ENCODE measurements at regions not wholly inside any gene's neighbourhood (a gene's known extent, or its start where the extent isn't known, plus 50 kb on each side); places are given as distances from the start of the nearest gene placed in this dataset.

DNA sequence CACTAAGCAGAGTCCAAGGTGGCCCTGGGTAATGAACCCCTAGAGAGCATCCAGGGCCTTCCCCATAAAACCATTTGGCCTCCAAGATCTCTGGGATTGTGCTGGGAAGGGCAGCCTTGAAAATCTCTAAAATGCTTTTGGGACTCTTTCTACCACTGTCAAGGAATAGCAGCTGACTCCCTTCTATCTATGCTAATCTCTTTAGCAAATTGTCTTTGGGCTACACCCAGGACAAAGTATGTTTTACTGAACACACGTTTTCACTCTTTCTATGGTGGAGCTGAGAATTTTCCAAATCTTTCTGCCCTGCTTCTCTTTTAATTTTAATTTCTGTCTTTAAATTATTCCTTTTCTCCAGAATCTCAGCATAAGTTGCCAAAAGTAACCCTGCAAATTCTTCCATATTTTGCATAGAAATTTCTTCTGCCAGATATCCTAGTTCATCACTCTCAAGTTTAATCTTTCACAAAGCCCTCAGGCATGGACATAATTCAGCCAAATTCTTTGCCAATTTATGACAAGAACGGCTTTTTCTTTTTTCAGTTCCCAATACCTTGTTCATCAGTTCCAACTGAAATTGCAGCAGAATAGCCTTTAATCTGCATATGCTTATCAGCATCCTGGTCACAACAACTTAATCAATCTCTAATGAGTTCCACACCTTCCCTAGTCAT, 687.0 kb upstream of the ADGRL4 start:
- DNase-seq, result no peak

- no peak for DNase-seq
Measured at GRCh38 chr1:79692519-79692918, 686.0 kb upstream of the ADGRL4 start.

DNA sequence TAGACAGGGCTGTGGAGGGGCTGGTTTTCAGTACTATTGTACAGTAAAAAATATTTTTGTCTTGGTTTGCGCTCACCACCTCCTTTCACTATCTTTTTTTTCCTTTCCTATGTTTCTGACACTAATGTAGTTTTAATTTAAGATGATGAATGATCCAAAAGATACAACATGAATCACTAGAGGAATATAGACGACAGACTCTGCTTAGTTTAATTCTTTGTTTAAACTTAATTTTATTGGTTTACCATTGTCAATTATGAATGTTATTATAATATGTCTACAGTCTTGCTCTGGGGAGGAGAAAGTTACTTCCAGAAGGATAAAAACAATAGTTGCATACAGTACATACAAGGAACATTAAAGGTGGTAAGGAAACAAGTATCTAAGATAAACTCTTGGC, 682.4 kb upstream of the ADGRL4 start:
- no peak for DNase-seq

DNA sequence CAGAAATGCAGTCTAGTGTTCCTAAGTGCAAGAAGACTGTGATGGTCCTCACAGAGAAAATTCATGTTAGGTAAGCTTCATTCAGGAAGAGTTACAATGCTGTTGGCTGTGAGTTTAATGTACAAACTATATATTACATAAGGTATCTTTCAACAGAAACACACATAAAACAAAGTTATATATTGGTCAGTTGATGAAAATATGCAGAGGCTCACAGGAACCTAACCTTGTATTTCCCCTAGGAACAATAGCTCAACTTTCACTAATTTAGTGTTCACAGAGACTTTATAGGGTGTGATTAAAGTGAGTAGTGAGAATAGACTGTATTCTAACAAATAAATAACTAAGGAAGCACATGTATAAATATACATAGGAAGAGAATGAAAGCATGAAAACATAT, 676.9 kb upstream of the ADGRL4 start:
- DNase-seq, result no peak

- no peak for DNase-seq
Measured at GRCh38 chr1:79682478-79682877, 675.9 kb upstream of the ADGRL4 start.

DNA sequence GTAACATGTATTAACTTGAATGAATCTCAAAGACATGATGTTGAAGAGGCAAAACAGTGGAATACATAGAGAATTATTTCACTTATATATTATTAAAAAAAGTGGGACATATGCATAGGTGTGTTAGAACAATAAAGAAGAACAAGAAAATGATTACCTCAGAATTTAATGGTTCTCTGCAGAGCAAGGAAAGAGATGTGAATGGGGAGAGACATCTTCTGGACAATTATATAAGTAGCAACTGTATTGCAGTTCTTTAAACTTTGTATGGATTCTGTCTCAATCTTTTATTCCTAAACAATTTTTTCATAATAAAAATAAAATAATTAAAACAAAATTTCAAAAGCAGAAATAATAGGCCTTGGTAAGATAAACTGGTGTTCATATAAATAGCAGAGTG, 674.9 kb upstream of the ADGRL4 start:
- no peak for DNase-seq

- DNase-seq, result no peak
Measured at GRCh38 chr1:79679916-79680315, 673.4 kb upstream of the ADGRL4 start.

DNA sequence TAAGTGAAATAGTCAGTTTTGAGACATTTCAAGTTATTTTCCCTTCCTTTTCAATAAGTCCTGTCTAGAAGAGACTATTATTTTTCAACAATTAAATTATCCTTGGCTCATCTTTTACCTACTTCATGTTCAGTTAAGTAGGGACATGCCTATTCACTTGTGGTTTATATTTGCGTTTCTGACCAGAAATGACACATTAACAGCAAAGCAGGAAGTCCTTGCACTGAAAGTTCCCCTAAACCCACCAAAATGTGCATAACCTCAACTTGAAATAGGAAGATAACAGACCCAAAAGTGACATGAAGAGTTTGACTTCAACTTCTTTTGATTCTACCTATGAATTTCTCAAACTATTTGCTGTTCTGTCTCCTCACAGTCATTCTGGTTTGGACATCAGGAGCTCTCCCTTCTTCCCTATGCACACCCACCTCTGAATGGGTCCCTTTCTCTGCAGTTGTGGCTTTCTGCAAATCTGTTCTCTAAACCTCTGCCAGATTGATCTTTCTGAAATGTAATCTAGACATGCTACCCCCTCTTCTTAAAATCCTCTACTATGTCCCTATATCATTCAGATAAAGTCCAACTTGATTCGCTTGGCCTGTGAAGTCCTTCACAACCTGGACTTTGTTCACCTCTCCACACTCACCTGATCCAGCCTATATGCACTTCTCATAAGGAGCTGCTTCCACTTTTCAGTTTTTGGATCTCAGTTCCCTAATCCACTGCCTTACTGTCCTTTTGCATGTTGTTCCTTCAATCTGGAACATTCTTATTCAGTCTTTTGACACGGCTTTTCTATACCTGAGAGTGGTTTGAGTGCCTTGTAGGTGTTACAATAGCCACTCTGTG, 661.5 kb upstream of the ADGRL4 start:
- DNase-seq, result no peak

GRCh38 chr1:79667166-79667565, 660.6 kb upstream of the ADGRL4 start:
- no peak for DNase-seq

DNA sequence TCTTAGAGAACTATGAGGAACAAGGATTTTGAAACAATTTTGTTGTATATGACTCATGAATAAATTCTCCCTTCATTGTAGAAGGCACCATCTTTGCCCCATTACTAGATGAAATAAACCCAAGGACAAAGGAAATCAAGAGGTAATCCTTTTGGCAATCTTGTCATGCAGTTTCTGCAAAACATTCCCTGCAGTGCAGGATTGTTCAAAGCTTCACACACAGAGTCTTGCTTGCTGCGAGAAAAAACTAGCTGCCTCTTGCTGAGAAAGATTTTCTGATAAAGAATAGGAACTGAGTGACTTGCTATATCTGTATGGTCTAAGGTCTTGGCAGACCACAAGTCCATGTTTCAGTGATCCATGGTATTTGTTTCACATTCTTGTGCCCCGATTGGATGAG, 657.4 kb upstream of the ADGRL4 start:
- DNase-seq, result no peak

DNA sequence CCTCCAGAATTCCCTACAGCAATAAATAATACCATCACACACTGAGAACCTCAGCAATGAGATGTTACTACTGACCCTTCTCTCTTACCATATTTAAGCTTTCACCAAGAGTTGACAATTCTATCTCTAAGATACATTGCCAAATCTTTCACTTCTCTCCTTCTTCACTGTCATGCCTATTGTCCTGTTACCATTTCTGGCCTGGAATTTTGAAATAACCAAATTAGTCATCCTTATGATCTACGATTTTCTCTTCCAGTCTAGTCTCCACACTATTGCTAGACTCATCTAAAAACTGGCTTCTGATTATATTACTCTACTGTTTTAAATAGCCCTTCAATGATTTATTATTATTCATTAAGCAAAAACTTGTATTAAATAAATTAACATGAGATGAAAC, 656.1 kb upstream of the ADGRL4 start:
- no peak for DNase-seq

DNA sequence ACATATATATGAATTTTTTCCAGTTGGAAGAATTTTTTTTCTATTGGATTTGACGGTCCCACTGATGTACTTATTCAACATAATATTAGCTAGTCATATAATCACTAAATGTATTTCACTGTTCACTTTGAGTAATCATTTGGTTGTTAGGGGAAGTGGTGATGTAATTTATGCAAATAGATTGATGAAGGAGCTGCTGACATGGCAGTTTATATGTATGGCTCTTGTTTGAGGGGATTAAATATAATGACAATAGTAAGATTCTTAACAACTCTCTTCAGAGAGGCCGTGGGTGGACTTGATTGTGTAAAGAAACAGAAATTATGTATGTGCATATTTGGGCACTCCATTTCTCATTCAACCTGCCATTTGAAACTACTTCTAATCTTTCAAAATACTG, 653.6 kb upstream of the ADGRL4 start:
- DNase-seq, result no peak

DNA sequence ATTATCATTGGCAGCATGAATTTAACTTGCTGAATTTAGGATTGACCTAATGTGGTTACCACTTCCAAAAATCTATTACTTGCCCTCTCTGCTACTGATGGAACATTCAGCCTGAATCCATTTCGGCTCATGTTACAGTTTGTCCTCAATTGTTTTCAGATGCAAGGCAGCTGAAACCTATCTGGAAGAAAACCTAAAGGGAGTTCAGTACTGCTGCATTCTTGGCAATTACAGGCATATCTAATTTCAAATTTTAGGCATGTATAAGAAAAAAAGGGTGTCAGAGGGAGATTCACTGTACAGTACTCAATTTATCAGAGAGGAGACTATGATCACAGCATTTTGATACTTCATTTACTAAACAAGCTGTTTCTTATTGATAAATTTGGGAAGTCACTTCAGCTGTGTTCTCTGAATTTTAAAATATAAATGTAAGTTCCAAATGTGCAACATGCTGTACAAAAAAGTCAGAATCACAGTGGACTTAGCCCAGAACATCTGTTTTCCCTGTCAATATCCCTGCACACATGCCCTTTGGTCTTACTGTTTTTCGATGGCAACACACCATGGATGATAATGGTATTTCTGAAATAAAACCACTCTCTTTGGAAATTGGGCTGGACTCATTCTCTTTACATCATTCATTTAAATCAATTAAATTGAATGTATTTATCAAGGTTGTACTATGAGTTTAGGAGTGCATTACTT, 651.6 kb upstream of the ADGRL4 start:
- DNase-seq, result no peak

DNA sequence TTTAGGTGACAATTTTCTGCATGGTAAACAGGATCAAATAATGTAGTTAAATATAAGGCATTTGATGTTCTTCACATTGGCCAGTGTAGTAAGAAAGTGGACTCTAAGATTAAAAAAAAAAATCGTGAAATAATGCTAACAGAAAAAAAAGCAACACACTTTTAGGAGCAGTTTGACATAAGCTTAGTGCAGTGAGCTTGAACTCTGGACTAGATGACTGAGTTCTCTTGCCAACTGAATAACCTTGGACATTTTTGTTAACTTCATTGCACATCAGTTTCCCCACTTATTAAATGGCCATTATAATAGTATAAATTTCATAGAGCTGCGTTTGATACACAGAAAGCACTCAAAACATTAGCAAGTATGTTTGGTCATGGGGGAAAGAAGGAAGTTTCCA, 649.3 kb upstream of the ADGRL4 start:
- DNase-seq, result no peak

GRCh38 chr1:79652426-79652825, 645.9 kb upstream of the ADGRL4 start:
- DNase-seq, result no peak

DNA sequence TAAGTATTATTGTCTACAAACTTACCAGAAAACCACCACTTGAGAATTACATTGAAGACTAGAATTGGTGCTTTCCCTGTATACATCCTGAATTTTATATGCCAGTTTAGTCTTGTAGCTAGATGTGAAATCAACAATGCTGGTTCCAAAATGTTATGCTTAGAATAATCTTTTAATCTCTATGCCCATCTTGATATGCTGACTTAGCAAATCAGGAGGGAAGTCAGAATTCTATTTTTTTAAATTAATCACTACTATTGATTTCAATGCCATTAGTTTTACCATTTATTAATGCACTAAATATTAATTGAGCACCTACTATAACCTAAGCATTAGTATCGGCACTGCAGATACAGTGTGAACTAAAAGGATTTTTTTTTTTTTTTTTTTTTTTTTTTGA, 641.6 kb upstream of the ADGRL4 start:
- DNase-seq, result no peak

- DNase-seq, result no peak
Measured at GRCh38 chr1:79646880-79647279, 640.4 kb upstream of the ADGRL4 start.

GRCh38 chr1:79638382-79638781, 631.9 kb upstream of the ADGRL4 start:
- DNase-seq, result no peak

DNA sequence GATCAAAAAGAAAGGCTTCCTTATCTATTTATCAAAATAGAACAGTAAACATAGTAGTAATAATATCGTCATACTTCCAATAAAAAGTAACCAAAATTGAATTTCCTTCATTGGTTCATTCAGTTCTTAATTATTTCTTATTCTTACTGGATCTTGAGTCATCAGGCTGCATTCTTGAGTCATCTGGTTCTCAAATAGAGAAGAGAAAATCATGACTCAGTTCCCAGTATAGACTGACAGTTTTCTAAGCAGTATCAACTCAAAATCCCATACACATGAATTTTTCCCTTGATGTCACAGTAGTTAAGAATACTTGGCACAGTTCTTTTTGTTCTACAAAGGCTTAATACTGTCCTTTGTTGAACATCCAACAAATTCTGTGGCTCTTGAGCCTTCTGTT, 626.9 kb upstream of the ADGRL4 start:
- no peak for DNase-seq

DNA sequence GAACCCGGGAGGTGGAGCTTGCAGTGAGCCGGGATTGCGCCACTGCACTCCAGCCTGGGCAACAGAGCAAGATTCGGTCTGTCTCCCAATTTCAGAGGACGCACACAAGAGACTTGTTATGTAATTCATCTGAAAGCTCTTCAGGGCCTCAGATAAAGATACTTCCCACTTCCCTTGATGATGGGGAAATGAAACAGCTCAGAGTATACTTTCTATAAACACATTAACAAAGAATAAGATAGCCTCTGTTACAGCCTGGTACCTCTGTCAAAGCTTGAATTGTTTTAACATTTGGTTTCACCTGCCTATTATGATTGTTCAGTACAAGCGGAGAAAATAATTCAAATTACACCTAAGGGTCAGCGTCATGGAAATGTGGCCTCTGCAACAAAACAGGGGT, 622.9 kb upstream of the ADGRL4 start:
- DNase-seq, result no peak

DNA sequence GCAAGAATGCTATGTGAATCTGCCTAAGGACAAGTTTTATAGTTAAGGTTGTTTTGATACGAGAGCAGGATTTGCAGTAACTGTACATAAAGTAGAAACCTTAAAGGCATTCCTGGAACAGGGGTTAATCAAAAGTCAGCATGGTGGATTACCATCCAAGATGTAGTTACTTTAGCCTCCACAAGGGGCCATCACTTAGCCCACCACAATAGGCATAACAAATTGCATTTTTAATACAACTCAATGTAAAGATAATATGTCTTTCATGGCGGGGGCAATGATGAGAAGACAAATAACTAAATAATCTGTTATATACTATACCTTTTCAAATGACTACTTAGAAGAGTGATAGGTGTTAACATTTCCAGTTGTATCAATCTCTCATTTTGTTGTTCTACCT, 611.2 kb upstream of the ADGRL4 start:
- DNase-seq, result no peak

DNA sequence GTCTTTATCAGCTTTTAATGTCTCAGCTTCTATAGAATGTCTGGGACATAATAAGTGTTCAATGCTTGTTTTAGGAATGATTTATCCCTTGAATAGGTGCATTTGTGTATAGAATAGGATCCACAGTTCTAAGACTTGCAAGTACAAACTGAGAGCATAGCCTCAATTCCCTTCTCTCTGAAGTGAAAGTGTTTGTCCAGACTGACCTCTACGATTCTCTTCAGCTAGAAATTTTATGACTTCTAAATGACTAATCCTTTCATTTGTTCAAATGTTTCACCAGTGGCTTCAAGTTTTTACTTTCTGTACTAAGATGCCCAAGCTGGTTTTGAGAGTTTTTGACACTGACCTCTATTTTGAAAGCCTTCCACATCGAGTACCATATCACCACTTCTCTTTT, 608.2 kb upstream of the ADGRL4 start:
- DNase-seq, result no peak

- no peak for DNase-seq
Measured at GRCh38 chr1:79614106-79614505, 607.6 kb upstream of the ADGRL4 start.

DNA sequence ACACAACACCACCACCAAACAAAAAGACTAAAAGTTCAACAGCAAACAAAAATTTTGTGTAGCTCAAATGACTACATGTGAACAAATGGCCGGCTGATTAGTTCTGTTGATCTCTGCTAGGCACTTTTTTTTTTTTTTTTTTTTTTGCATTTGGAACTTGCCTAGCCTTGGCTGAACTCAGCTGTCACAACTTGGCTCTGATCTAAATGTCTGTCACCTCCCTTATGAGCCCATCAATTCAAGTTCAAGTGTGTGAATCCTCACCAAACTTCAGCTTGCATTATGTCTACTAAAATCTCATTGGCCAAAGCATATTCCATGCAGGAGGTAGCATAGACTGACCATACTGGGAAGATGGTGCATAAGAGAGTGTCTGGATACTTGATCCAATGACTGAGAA, 606.5 kb upstream of the ADGRL4 start:
- DNase-seq, result no peak
